ENCODE measurements at regions not wholly inside any gene's neighbourhood (a gene's known extent, or its start where the extent isn't known, plus 50 kb on each side); places are given as distances from the start of the nearest gene placed in this dataset.
A peak's percentile ranks its signal among the peaks of the same experiment; 100 is the strongest.
"Not testable (repeated sequence)": the region's sequence is repeated elsewhere in the genome, so short reads cannot be mapped to it uniquely, and the experiment has no call there.

GRCh38 chr7:82578430-82578829 is 134.9 kb upstream of the CACNA2D1 start:
- no peaks in the 10 kb centered on the region for H3K79me2 ChIP-seq (ENCODE audit: insufficient read depth, low read length)
- H3F3A ChIP-seq (ENCODE audit: low read depth) = no peaks in the 10 kb centered on the region; the same call in 1 of the 2 replicates
- no peaks in the 10 kb centered on the region for H3K27me3 ChIP-seq (ENCODE audit: insufficient read depth, low read length, poor library complexity, severe bottlenecking)

GRCh38 chr7:82572195-82572880 is 128.8 kb upstream of the CACNA2D1 start:
- Histone ChIP-seq H3K4me3 (ENCODE audit: low read length, poor library complexity, severe bottlenecking) (peak overlapping the region; percentile 49), H3K4me2 (ENCODE audit: low read depth, low read length, poor library complexity, severe bottlenecking) (peak overlapping the region; percentile 63)

More at GRCh38 chr7:82578430-82578829, 134.9 kb upstream of the CACNA2D1 start:
- TF ChIP-seq CTCF (conservative IDR thresholded peaks at IDR 0.05; ENCODE audit: low read length) (no peak), EZH2phosphoT487 (IDR thresholded peaks at IDR 0.05; ENCODE audit: borderline replicate concordance) (no peak)
- Histone ChIP-seq H3K9me3 (ENCODE audit: insufficient read depth, low read depth, low read length) (no peaks in the 10 kb centered on the region), H3K36me3 (ENCODE audit: insufficient read depth, low read length) (no peaks in the 10 kb centered on the region), H3K4me1 (ENCODE audit: insufficient read depth, low read length, poor library complexity, severe bottlenecking) (no peaks in the 10 kb centered on the region), H3K4me3 (ENCODE audit: low read length, poor library complexity, severe bottlenecking) (no peak overlapping the region), H4K20me1 (ENCODE audit: insufficient read depth, low read length, poor library complexity, severe bottlenecking) (no peaks in the 10 kb centered on the region), H3K9me2 (replicated peaks; ENCODE audit: low read depth, low read length) (no peaks in the 10 kb centered on the region), H3K4me2 (ENCODE audit: low read depth, low read length, poor library complexity, severe bottlenecking) (no peak overlapping the region), H2AFZ (ENCODE audit: low read length) (no peak overlapping the region), H3K9ac (ENCODE audit: low read depth, low read length, poor library complexity, severe bottlenecking) (no peak overlapping the region)

GRCh38 chr7:82571047-82571446 is 127.5 kb upstream of the CACNA2D1 start:
- not testable (repeated sequence) for H3K4me1 ChIP-seq (ENCODE audit: insufficient read depth, low read length, poor library complexity, severe bottlenecking); H3K4me2 ChIP-seq (ENCODE audit: low read depth, low read length, poor library complexity, severe bottlenecking); H3K9ac ChIP-seq (ENCODE audit: low read depth, low read length, poor library complexity, severe bottlenecking); H2AFZ ChIP-seq (ENCODE audit: low read length); H3K36me3 ChIP-seq (ENCODE audit: insufficient read depth, low read length); H3K27me3 ChIP-seq (ENCODE audit: insufficient read depth, low read length, poor library complexity, severe bottlenecking); H3K9me2 ChIP-seq (replicated peaks; ENCODE audit: low read depth, low read length); H4K20me1 ChIP-seq (ENCODE audit: insufficient read depth, low read length, poor library complexity, severe bottlenecking); H3K9me3 ChIP-seq (ENCODE audit: insufficient read depth, low read depth, low read length); H3F3A ChIP-seq (ENCODE audit: low read depth); H3K4me3 ChIP-seq (ENCODE audit: low read length, poor library complexity, severe bottlenecking); H3K79me2 ChIP-seq (ENCODE audit: insufficient read depth, low read length)

More at GRCh38 chr7:82572195-82572880, 128.8 kb upstream of the CACNA2D1 start:
- Histone ChIP-seq H4K20me1 (ENCODE audit: insufficient read depth, low read length, poor library complexity, severe bottlenecking) (no peaks in the 10 kb centered on the region), H3K9me2 (replicated peaks; ENCODE audit: low read depth, low read length) (no peaks in the 10 kb centered on the region), H3K79me2 (ENCODE audit: insufficient read depth, low read length) (no peaks in the 10 kb centered on the region), H3K9me3 (ENCODE audit: insufficient read depth, low read depth, low read length) (no peaks in the 10 kb centered on the region), H3K27me3 (ENCODE audit: insufficient read depth, low read length, poor library complexity, severe bottlenecking) (no peaks in the 10 kb centered on the region), H3F3A (ENCODE audit: low read depth) (no peaks in the 10 kb centered on the region), H3K9ac (ENCODE audit: low read depth, low read length, poor library complexity, severe bottlenecking) (peak overlapping the region; percentile 55), H2AFZ (ENCODE audit: low read length) (peak overlapping the region; percentile 88), H3K36me3 (ENCODE audit: insufficient read depth, low read length) (no peaks in the 10 kb centered on the region), H3K4me1 (ENCODE audit: insufficient read depth, low read length, poor library complexity, severe bottlenecking) (peaks cover 6% of the 10 kb centered on the region)
- TF ChIP-seq CTCF (conservative IDR thresholded peaks at IDR 0.05; ENCODE audit: low read length) = peak; percentile 97
- TF ChIP-seq EZH2phosphoT487 (IDR thresholded peaks at IDR 0.05; ENCODE audit: borderline replicate concordance) = no peak

GRCh38 chr7:82567841-82568240 is 124.3 kb upstream of the CACNA2D1 start:
- H3K4me1 ChIP-seq (ENCODE audit: insufficient read depth, low read length, poor library complexity, severe bottlenecking) = peaks cover 6% of the 10 kb centered on the region
- H3K36me3 ChIP-seq (ENCODE audit: insufficient read depth, low read length) = no peaks in the 10 kb centered on the region
- H3F3A ChIP-seq (ENCODE audit: low read depth) = no peaks in the 10 kb centered on the region
- no peak overlapping the region for H3K9ac ChIP-seq (ENCODE audit: low read depth, low read length, poor library complexity, severe bottlenecking)
- 0 out of 2 replicates have a peak overlapping the region, but pooled peaks have one; percentile 9 for H2AFZ ChIP-seq (ENCODE audit: low read length)
- H3K9me3 ChIP-seq (ENCODE audit: insufficient read depth, low read depth, low read length) = no peaks in the 10 kb centered on the region
- TF ChIP-seq CTCF (conservative IDR thresholded peaks at IDR 0.05; ENCODE audit: low read length) (no peak), EZH2phosphoT487 (IDR thresholded peaks at IDR 0.05; ENCODE audit: borderline replicate concordance) (no peak)
- no peaks in the 10 kb centered on the region for H3K27me3 ChIP-seq (ENCODE audit: insufficient read depth, low read length, poor library complexity, severe bottlenecking)
- H3K79me2 ChIP-seq (ENCODE audit: insufficient read depth, low read length) = no peaks in the 10 kb centered on the region
- H3K4me3 ChIP-seq (ENCODE audit: low read length, poor library complexity, severe bottlenecking) = no peak overlapping the region
- no peaks in the 10 kb centered on the region for H4K20me1 ChIP-seq (ENCODE audit: insufficient read depth, low read length, poor library complexity, severe bottlenecking)
- no peak overlapping the region for H3K4me2 ChIP-seq (ENCODE audit: low read depth, low read length, poor library complexity, severe bottlenecking)
- no peaks in the 10 kb centered on the region for H3K9me2 ChIP-seq (replicated peaks; ENCODE audit: low read depth, low read length)
